ENCODE measurements at regions not wholly inside any gene's neighbourhood (a gene's known extent, or its start where the extent isn't known, plus 50 kb on each side); places are given as distances from the start of the nearest gene placed in this dataset.

- TF ChIP-seq CTCF (IDR thresholded peaks at IDR 0.05; ENCODE audit: low read depth, low read length): no peak
- H3K4me3 ChIP-seq (ENCODE audit: low read depth, low read length): no peak overlapping the region
Measured at GRCh38 chr18:73774811-73775509, 372.7 kb downstream of the FBXO15 start.

- no peak for TF ChIP-seq CTCF (IDR thresholded peaks at IDR 0.05; ENCODE audit: low read depth, low read length)
- no peak overlapping the region for H3K4me3 ChIP-seq (ENCODE audit: low read depth, low read length)
Measured at GRCh38 chr18:73768043-73768442, 379.6 kb downstream of the FBXO15 start.

DNA sequence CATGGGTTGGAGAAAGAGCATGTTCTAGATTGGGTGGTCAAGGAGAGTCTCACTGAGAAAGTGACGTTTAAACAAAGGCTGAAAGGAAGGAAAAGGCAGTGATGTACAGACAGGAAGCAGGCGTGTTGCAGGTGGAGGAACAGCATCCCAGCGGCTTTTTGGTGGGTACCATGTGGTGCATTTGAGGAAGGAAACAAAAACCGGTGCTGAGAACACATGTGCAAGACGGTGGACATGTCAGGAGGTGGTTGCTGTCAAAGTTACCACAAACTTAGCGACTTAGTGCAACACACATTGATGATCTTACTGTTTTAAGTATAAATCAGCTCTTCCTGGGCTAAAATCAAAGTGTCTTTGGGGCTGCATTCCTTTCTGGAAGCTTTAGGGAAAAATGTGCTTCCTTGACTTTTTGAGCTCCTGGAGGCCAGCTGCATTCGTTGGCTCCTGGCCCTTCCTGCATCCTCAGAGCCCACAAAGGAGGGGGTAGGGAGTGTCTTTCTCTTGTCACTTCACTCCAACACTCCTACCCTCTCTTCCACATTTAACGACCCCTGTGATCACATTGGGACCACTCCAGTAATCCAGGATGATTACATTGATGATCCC, 380.6 kb downstream of the FBXO15 start:
- no peak overlapping the region for H3K4me3 ChIP-seq (ENCODE audit: low read depth, low read length)
- TF ChIP-seq CTCF (IDR thresholded peaks at IDR 0.05; ENCODE audit: low read depth, low read length): no peak

DNA sequence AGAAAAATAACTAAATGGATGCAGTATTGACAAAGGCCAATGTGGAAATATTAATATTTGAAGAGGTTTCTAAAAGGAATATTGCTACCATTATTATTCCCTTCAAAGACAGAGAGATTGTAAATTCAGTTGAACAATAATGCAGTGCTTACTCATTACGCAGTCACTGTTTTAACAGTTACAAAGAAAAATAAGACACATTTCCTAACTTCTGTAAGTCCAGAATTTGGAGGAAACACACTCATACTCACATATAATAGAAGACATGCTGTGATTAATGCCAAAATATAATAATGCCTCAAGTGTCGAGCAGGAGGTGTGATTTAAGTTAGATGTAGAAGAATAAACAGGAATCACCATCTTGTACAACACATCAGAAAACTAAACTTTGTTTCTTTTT, 389.2 kb downstream of the FBXO15 start:
- TF ChIP-seq CTCF (IDR thresholded peaks at IDR 0.05; ENCODE audit: low read depth, low read length): no peak
- H3K4me3 ChIP-seq (ENCODE audit: low read depth, low read length): no peak overlapping the region

- no peak overlapping the region for H3K4me3 ChIP-seq (ENCODE audit: low read depth, low read length)
- TF ChIP-seq CTCF (IDR thresholded peaks at IDR 0.05; ENCODE audit: low read depth, low read length): no peak
Measured at GRCh38 chr18:73756256-73757091, 391.2 kb downstream of the FBXO15 start.

DNA sequence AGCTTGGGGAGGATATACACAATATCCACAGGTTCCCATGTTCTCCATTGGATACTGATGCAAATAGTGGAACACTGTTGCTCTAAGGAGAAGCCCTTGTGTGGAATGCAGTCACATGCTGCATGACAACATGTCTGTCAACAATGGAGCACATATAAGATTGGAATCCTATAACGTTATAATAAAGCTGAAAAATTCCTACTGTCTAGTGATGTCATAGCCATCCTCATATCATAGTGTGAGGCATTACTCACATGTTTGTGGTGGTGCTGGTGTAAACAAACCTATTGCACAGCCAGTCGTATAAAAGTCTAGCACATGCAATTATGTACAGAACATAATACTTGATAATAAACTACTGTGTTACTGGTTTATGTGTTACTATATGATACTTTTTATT, 394.7 kb downstream of the FBXO15 start:
- H3K4me3 ChIP-seq (ENCODE audit: low read depth, low read length): no peak overlapping the region
- TF ChIP-seq CTCF (IDR thresholded peaks at IDR 0.05; ENCODE audit: low read depth, low read length): no peak

- H3K4me3 ChIP-seq (ENCODE audit: low read depth, low read length): no peak overlapping the region
- TF ChIP-seq CTCF (IDR thresholded peaks at IDR 0.05; ENCODE audit: low read depth, low read length): no peak
Measured at GRCh38 chr18:73752546-73752945, 395.1 kb downstream of the FBXO15 start.

Measured in WI38 (cell line).